ENCODE measurements at regions not wholly inside any gene's neighbourhood (a gene's known extent, or its start where the extent isn't known, plus 50 kb on each side); places are given as distances from the start of the nearest gene placed in this dataset.

GRCh38 chr5:51138164-51138563, 245.1 kb upstream of the ISL1 start:
- TF ChIP-seq REST (IDR thresholded peaks at IDR 0.05; ENCODE audit: unreplicated experiment) (no peak), CTCF (conservative IDR thresholded peaks at IDR 0.05; ENCODE audit: low read depth in 2 of 2) (peak; percentile 28 to 41; a peak in 3 of 4 replicates), POLR2AphosphoS5 (IDR thresholded peaks at IDR 0.05; ENCODE audit: low read depth) (no peak), EZH2 (IDR thresholded peaks at IDR 0.05; ENCODE audit: low read depth, unreplicated experiment) (no peak), STAT1 (IDR thresholded peaks at IDR 0.05; ENCODE audit: unreplicated experiment) (no peak), JUNB (IDR thresholded peaks at IDR 0.05; ENCODE audit: unreplicated experiment) (no peak), CREB1 (CRISPR knock-in tag; IDR thresholded peaks at IDR 0.05; ENCODE audit: low read depth) (no peak), EZH2phosphoT487 (IDR thresholded peaks at IDR 0.05; ENCODE audit: unreplicated experiment) (no peak), ZNF462 (CRISPR knock-in tag; IDR thresholded peaks at IDR 0.05) (no peak), ETS1 (IDR thresholded peaks at IDR 0.05) (no peak), ZNF114 (CRISPR knock-in tag; IDR thresholded peaks at IDR 0.05) (no peak), ZNF331 (CRISPR knock-in tag; IDR thresholded peaks at IDR 0.05; ENCODE audit: low read depth) (no peak), NANOG (IDR thresholded peaks at IDR 0.05; ENCODE audit: borderline replicate concordance) (no peak)

Data from GM23338 (cell line).